ENCODE measurements at regions not wholly inside any gene's neighbourhood (a gene's known extent, or its start where the extent isn't known, plus 50 kb on each side); places are given as distances from the start of the nearest gene placed in this dataset.

- Histone ChIP-seq H3K4ac (ENCODE audit: low read depth, low read length) (no peak overlapping the region), H3K4me1 (ENCODE audit: control insufficient read depth in 1 of 2, insufficient read depth in 2 of 2, low read length in 2 of 2) (no peaks in the 10 kb centered on the region), H3K79me2 (ENCODE audit: control insufficient read depth, insufficient read depth, low read length, poor library complexity) (no peaks in the 10 kb centered on the region), H4K12ac (ENCODE audit: low read depth, low read length) (no peak overlapping the region), H3K18ac (ENCODE audit: low read length) (no peak overlapping the region), H2AK5ac (ENCODE audit: low read length) (no peak overlapping the region), H2BK5ac (ENCODE audit: low read depth, low read length, poor library complexity) (no peak overlapping the region), H3K9me3 (ENCODE audit: insufficient read depth, low read depth, low read length) (peaks cover 4% of the 10 kb centered on the region), H3K9ac (ENCODE audit: low read length) (no peak overlapping the region), H3K23ac (ENCODE audit: low read length) (no peak overlapping the region), H4K8ac (ENCODE audit: low read depth, low read length) (no peak overlapping the region), H2AFZ (ENCODE audit: insufficient read depth, low read length, poor library complexity) (no peak overlapping the region), H3K79me1 (ENCODE audit: low read length) (no peaks in the 10 kb centered on the region), H3K4me2 (ENCODE audit: low read length) (no peak overlapping the region), H2BK120ac (ENCODE audit: insufficient read depth, low read length, poor library complexity) (no peak overlapping the region), H2BK12ac (ENCODE audit: low read length) (no peak overlapping the region), H3K36me3 (ENCODE audit: control insufficient read depth in 1 of 2, insufficient read depth in 2 of 2, low read length in 2 of 2) (no peaks in the 10 kb centered on the region), H3K27me3 (ENCODE audit: insufficient read depth, low read length) (no peaks in the 10 kb centered on the region), H3K4me3 (ENCODE audit: low read depth, low read length) (no peak overlapping the region), H3K27ac (ENCODE audit: low read depth, low read length) (no peak overlapping the region), H4K91ac (ENCODE audit: low read depth, low read length) (no peak overlapping the region), H3K14ac (ENCODE audit: low read length) (no peak overlapping the region)
- DNase-seq: no peak
- no CpG with 5 or more reads among the region's 3 CpGs for WGBS (ENCODE audit: extremely low coverage, insufficient coverage, insufficient read length)
These were observed 326.4 kb upstream of the KHDRBS2 start for GRCh38 chr6:62612471-62612870.

GRCh38 chr6:62570372-62570771 is 284.3 kb upstream of the KHDRBS2 start:
- no peak overlapping the region for H3K4ac ChIP-seq (ENCODE audit: low read depth, low read length)
- H3K4me1 ChIP-seq (ENCODE audit: control insufficient read depth in 1 of 2, insufficient read depth in 2 of 2, low read length in 2 of 2): no peaks in the 10 kb centered on the region
- no peaks in the 10 kb centered on the region for H3K36me3 ChIP-seq (ENCODE audit: control insufficient read depth in 1 of 2, insufficient read depth in 2 of 2, low read length in 2 of 2)
- no peaks in the 10 kb centered on the region for H3K79me2 ChIP-seq (ENCODE audit: control insufficient read depth, insufficient read depth, low read length, poor library complexity)
- H3K9ac ChIP-seq (ENCODE audit: low read length): no peak overlapping the region
- no peak overlapping the region for H3K4me3 ChIP-seq (ENCODE audit: low read depth, low read length)
- no peak overlapping the region for H2BK120ac ChIP-seq (ENCODE audit: insufficient read depth, low read length, poor library complexity)
- no peaks in the 10 kb centered on the region for H3K27me3 ChIP-seq (ENCODE audit: insufficient read depth, low read length)
- H3K14ac ChIP-seq (ENCODE audit: low read length): no peak overlapping the region
- no CpG with 5 or more reads among the region's 1 CpG for WGBS (ENCODE audit: extremely low coverage, insufficient coverage, insufficient read length)
- H4K91ac ChIP-seq (ENCODE audit: low read depth, low read length): no peak overlapping the region
- no peak overlapping the region for H2BK12ac ChIP-seq (ENCODE audit: low read length)
- no peak overlapping the region for H2AFZ ChIP-seq (ENCODE audit: insufficient read depth, low read length, poor library complexity)
- no peak overlapping the region for H4K8ac ChIP-seq (ENCODE audit: low read depth, low read length)
- H3K9me3 ChIP-seq (ENCODE audit: insufficient read depth, low read depth, low read length): no peaks in the 10 kb centered on the region
- no peak overlapping the region for H3K4me2 ChIP-seq (ENCODE audit: low read length)
- H3K23ac ChIP-seq (ENCODE audit: low read length): no peak overlapping the region
- no peaks in the 10 kb centered on the region for H3K79me1 ChIP-seq (ENCODE audit: low read length)
- H3K27ac ChIP-seq (ENCODE audit: low read depth, low read length): no peak overlapping the region
- H2AK5ac ChIP-seq (ENCODE audit: low read length): no peak overlapping the region
- H2BK5ac ChIP-seq (ENCODE audit: low read depth, low read length, poor library complexity): no peak overlapping the region
- H3K18ac ChIP-seq (ENCODE audit: low read length): no peak overlapping the region
- H4K12ac ChIP-seq (ENCODE audit: low read depth, low read length): no peak overlapping the region
- no peak for DNase-seq

GRCh38 chr6:62541502-62541901 is 255.5 kb upstream of the KHDRBS2 start:
- no peak for DNase-seq
- Histone ChIP-seq H2BK12ac (ENCODE audit: low read length) (no peak overlapping the region), H4K12ac (ENCODE audit: low read depth, low read length) (no peak overlapping the region), H2BK120ac (ENCODE audit: insufficient read depth, low read length, poor library complexity) (no peak overlapping the region), H3K36me3 (ENCODE audit: control insufficient read depth in 1 of 2, insufficient read depth in 2 of 2, low read length in 2 of 2) (no peaks in the 10 kb centered on the region), H3K4me3 (ENCODE audit: low read depth, low read length) (no peak overlapping the region), H3K9me3 (ENCODE audit: insufficient read depth, low read depth, low read length) (peaks cover 2% of the 10 kb centered on the region), H3K27ac (ENCODE audit: low read depth, low read length) (no peak overlapping the region), H3K79me2 (ENCODE audit: control insufficient read depth, insufficient read depth, low read length, poor library complexity) (no peaks in the 10 kb centered on the region), H4K91ac (ENCODE audit: low read depth, low read length) (no peak overlapping the region), H3K9ac (ENCODE audit: low read length) (no peak overlapping the region), H4K8ac (ENCODE audit: low read depth, low read length) (no peak overlapping the region), H3K79me1 (ENCODE audit: low read length) (no peaks in the 10 kb centered on the region), H3K4ac (ENCODE audit: low read depth, low read length) (no peak overlapping the region), H3K27me3 (ENCODE audit: insufficient read depth, low read length) (no peaks in the 10 kb centered on the region), H2BK5ac (ENCODE audit: low read depth, low read length, poor library complexity) (no peak overlapping the region), H2AFZ (ENCODE audit: insufficient read depth, low read length, poor library complexity) (no peak overlapping the region), H3K4me1 (ENCODE audit: control insufficient read depth in 1 of 2, insufficient read depth in 2 of 2, low read length in 2 of 2) (no peaks in the 10 kb centered on the region), H3K23ac (ENCODE audit: low read length) (no peak overlapping the region), H3K14ac (ENCODE audit: low read length) (no peak overlapping the region), H3K18ac (ENCODE audit: low read length) (no peak overlapping the region), H3K4me2 (ENCODE audit: low read length) (no peak overlapping the region), H2AK5ac (ENCODE audit: low read length) (no peak overlapping the region)
- WGBS (ENCODE audit: extremely low coverage, insufficient coverage, insufficient read length): no CpG with 5 or more reads among the region's 2 CpGs

GRCh38 chr6:62530985-62531384 is 245.0 kb upstream of the KHDRBS2 start:
- Histone ChIP-seq H2BK120ac (ENCODE audit: insufficient read depth, low read length, poor library complexity) (no peak overlapping the region), H3K9ac (ENCODE audit: low read length) (no peak overlapping the region), H2BK5ac (ENCODE audit: low read depth, low read length, poor library complexity) (no peak overlapping the region), H4K12ac (ENCODE audit: low read depth, low read length) (no peak overlapping the region), H3K18ac (ENCODE audit: low read length) (no peak overlapping the region), H3K36me3 (ENCODE audit: control insufficient read depth in 1 of 2, insufficient read depth in 2 of 2, low read length in 2 of 2) (no peaks in the 10 kb centered on the region), H3K27me3 (ENCODE audit: insufficient read depth, low read length) (no peaks in the 10 kb centered on the region), H2BK12ac (ENCODE audit: low read length) (no peak overlapping the region), H3K79me1 (ENCODE audit: low read length) (no peaks in the 10 kb centered on the region), H3K4me3 (ENCODE audit: low read depth, low read length) (no peak overlapping the region), H3K79me2 (ENCODE audit: control insufficient read depth, insufficient read depth, low read length, poor library complexity) (no peaks in the 10 kb centered on the region), H3K4ac (ENCODE audit: low read depth, low read length) (no peak overlapping the region), H2AK5ac (ENCODE audit: low read length) (no peak overlapping the region), H3K4me1 (ENCODE audit: control insufficient read depth in 1 of 2, insufficient read depth in 2 of 2, low read length in 2 of 2) (no peaks in the 10 kb centered on the region), H3K27ac (ENCODE audit: low read depth, low read length) (no peak overlapping the region), H3K23ac (ENCODE audit: low read length) (no peak overlapping the region), H4K91ac (ENCODE audit: low read depth, low read length) (no peak overlapping the region), H3K14ac (ENCODE audit: low read length) (no peak overlapping the region), H4K8ac (ENCODE audit: low read depth, low read length) (no peak overlapping the region), H2AFZ (ENCODE audit: insufficient read depth, low read length, poor library complexity) (no peak overlapping the region), H3K4me2 (ENCODE audit: low read length) (no peak overlapping the region), H3K9me3 (ENCODE audit: insufficient read depth, low read depth, low read length) (no peaks in the 10 kb centered on the region)
- WGBS (ENCODE audit: extremely low coverage, insufficient coverage, insufficient read length): no CpG with 5 or more reads among the region's 2 CpGs
- no peak for DNase-seq
